Choroid plexus epithelial cell (primary cell): ENCODE measurements at regions not wholly inside any gene's neighbourhood (a gene's known extent, or its start where the extent isn't known, plus 50 kb on each side); places are given as distances from the start of the nearest gene placed in this dataset.

Source experiments
- DNase-seq: peaks from one replicate; pipeline ENCODE4 v3.0.0-alpha.2; 2010; ENCODE audit warnings: low read depth
- H3K4me3 ChIP-seq: 2 replicates; pipeline ENCODE4 v1.5.1; 2011; ENCODE audit warnings: low read depth, mild to moderate bottlenecking, control low read depth, low read length, moderate library complexity
- TF ChIP-seq, protein P1 (sequence below): conservative IDR thresholded peaks from 2 replicates; pipeline ENCODE4 v1.5.1; 2011; ENCODE audit warnings: low read depth, mild to moderate bottlenecking, control low read depth, inconsistent platforms, low read length, moderate library complexity

- no peak overlapping the region for H3K4me3 ChIP-seq
- TF ChIP-seq, protein P1, sequence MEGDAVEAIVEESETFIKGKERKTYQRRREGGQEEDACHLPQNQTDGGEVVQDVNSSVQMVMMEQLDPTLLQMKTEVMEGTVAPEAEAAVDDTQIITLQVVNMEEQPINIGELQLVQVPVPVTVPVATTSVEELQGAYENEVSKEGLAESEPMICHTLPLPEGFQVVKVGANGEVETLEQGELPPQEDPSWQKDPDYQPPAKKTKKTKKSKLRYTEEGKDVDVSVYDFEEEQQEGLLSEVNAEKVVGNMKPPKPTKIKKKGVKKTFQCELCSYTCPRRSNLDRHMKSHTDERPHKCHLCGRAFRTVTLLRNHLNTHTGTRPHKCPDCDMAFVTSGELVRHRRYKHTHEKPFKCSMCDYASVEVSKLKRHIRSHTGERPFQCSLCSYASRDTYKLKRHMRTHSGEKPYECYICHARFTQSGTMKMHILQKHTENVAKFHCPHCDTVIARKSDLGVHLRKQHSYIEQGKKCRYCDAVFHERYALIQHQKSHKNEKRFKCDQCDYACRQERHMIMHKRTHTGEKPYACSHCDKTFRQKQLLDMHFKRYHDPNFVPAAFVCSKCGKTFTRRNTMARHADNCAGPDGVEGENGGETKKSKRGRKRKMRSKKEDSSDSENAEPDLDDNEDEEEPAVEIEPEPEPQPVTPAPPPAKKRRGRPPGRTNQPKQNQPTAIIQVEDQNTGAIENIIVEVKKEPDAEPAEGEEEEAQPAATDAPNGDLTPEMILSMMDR, result no peak
- DNase-seq, result no peak
Observed at GRCh38 chr4:180281724-180282123, 1961.5 kb upstream of the TENM3 start.

GRCh38 chr4:180284267-180284666 is 1958.9 kb upstream of the TENM3 start:
- no peak overlapping the region for H3K4me3 ChIP-seq
- TF ChIP-seq, protein P1, result no peak
- no peak for DNase-seq

DNA sequence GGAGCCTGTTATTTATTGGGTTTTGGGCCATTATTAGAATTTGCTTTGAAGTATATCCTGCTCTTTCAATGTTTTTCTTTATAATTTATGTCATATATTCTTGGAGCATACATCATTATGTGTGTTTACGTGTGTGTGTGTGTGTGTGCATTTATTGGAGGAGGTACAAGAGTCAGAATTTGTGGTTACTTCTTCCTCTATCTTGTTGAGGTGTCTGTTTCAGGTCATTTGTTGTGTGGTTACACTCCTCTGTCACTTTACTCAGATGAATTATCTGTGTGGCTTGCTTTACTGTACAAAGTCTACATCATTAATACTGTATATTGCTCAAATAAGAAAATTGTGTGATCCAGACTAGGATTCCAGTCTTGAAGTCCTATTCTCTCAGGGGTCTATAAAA is 1957.4 kb upstream of the TENM3 start:
- TF ChIP-seq, protein P1, result no peak
- no peak overlapping the region for H3K4me3 ChIP-seq
- no peak for DNase-seq

GRCh38 chr4:180292339-180292738 is 1950.9 kb upstream of the TENM3 start:
- TF ChIP-seq, protein P1, result no peak
- H3K4me3 ChIP-seq, result no peak overlapping the region
- no peak for DNase-seq

DNA sequence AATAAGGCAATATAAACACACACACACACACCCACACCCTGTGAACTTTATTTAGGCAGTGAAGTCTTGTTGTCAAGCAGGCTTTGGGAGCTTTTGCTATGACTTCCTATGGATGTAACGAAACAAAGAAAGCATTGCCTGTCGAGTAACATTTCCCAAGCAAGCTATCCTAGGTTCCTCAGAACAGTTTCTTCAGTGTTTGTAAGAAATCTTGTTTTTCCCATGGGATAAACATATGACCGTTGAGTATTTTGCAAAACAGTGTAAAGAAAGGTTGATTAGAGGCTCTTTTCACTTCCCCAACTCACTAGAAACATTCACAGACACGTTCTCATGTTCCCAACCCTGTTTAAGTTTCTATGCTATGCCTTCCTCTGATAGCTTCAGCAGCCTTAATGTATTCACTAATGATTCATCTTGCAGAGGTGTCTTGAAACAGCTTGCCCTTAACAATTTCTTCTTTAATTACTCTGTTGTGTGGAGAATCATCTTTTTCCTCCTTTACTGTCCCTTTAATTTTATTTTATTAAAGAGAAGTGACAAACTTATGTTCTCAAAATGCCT is 1947.1 kb upstream of the TENM3 start:
- H3K4me3 ChIP-seq, result no peak overlapping the region
- TF ChIP-seq, protein P1, result no peak
- no peak for DNase-seq

- DNase-seq, result no peak
- TF ChIP-seq, protein P1, result no peak
Observed at GRCh38 chr4:180304321-180304720, 1938.9 kb upstream of the TENM3 start.

GRCh38 chr4:180310616-180311015 is 1932.6 kb upstream of the TENM3 start:
- TF ChIP-seq, protein P1, result no peak
- no peak overlapping the region for H3K4me3 ChIP-seq
- DNase-seq, result no peak

More at GRCh38 chr4:180304321-180304720, 1938.9 kb upstream of the TENM3 start:
- no peak overlapping the region for H3K4me3 ChIP-seq
